GM12891 (cell line): ENCODE measurements at regions not wholly inside any gene's neighbourhood (a gene's known extent, or its start where the extent isn't known, plus 50 kb on each side); places are given as distances from the start of the nearest gene placed in this dataset.

Experiments
- POU2F2 ChIP-seq: IDR thresholded peaks from 2 replicates; pipeline ENCODE4 v1.6.1; 2011; ENCODE audit warnings: low read depth, mild to moderate bottlenecking, control low read depth, low read length, moderate library complexity
- TAF1 ChIP-seq: IDR thresholded peaks from 2 replicates; pipeline ENCODE4 v1.6.1; 2011; ENCODE audit warnings: low read depth, low read length, control low read depth

DNA sequence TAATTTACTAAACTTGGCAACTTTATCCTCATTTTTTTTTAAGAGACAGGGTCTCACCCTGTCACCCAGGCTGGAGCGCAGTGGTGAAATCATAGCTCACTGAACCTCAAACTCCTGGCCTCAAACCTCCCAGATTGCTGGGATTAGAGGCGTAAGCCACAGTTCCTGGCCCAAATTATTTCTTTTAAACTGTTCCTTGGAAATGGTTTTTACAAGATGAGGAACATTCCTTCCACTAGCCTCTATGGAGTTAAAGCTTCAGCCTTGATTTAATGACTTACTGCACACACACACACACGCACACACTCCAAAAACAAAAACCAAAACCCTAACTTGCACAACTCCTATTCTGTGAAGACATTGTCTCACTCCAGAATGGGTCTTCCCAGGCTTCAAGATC lies 77.2 kb upstream of the TARS1 start:
- TF ChIP-seq POU2F2 (no peak), TAF1 (no peak)
